ENCODE measurements at regions not wholly inside any gene's neighbourhood (a gene's known extent, or its start where the extent isn't known, plus 50 kb on each side); places are given as distances from the start of the nearest gene placed in this dataset.

GRCh38 chr7:120041798-120042197, 231.2 kb upstream of the KCND2 start:
- TF ChIP-seq, protein P1, sequence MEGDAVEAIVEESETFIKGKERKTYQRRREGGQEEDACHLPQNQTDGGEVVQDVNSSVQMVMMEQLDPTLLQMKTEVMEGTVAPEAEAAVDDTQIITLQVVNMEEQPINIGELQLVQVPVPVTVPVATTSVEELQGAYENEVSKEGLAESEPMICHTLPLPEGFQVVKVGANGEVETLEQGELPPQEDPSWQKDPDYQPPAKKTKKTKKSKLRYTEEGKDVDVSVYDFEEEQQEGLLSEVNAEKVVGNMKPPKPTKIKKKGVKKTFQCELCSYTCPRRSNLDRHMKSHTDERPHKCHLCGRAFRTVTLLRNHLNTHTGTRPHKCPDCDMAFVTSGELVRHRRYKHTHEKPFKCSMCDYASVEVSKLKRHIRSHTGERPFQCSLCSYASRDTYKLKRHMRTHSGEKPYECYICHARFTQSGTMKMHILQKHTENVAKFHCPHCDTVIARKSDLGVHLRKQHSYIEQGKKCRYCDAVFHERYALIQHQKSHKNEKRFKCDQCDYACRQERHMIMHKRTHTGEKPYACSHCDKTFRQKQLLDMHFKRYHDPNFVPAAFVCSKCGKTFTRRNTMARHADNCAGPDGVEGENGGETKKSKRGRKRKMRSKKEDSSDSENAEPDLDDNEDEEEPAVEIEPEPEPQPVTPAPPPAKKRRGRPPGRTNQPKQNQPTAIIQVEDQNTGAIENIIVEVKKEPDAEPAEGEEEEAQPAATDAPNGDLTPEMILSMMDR (IDR thresholded peaks at IDR 0.05 in 4 of 5, conservative IDR thresholded peaks at IDR 0.05 in 1 of 5): no peak
- no peak for TF ChIP-seq POLR2A (IDR thresholded peaks at IDR 0.05)

All from gastrocnemius medialis (tissue), 4 donors.